SK-N-SH (cell line): ENCODE measurements at regions not wholly inside any gene's neighbourhood (a gene's known extent, or its start where the extent isn't known, plus 50 kb on each side); places are given as distances from the start of the nearest gene placed in this dataset.

Source experiments
- CTCF ChIA-PET: fragments of 300-600, 350-600 bp; formaldehyde crosslinking; extraction: SDS; loops from one replicate; lab custom pipeline; 2021; lab: Yijun Ruan, JAX
- POLR2A ChIA-PET: fragments of 350-600 bp; sonication (Branson Sonifier 250); formaldehyde crosslinking; extraction: SDS; loops from one replicate; lab custom pipeline; 2020; ENCODE audit warnings: antibody characterized with exemption, inconsistent platforms; lab: Yijun Ruan, JAX
- DNase-seq: peaks from one replicate; pipeline ENCODE4 v3.0.0; 2012
- H2AFZ ChIP-seq: fragments of 200-600 bp; sonication (generic); 2 replicates; pipeline ENCODE4 v1.8.1; 2016; ENCODE audit warnings: antibody characterized with exemption, mild to moderate bottlenecking, low read depth
- H3F3A ChIP-seq: fragments of 200-600 bp; sonication (generic); replicated peaks from 2 replicates; pipeline ENCODE3; 2016; ENCODE audit warnings: antibody characterized with exemption, mild to moderate bottlenecking; ENCODE audit not compliant: insufficient read depth
- H3K27ac ChIP-seq, 2 experiments: fragments of 200-500 bp in 1 of 2; fragments of 200-600 bp in 1 of 2; sonication (Bioruptor generic) in 1 of 2; sonication (generic), shearing (Covaris generic) in 1 of 2; 2 replicates each; pipeline versions ENCODE4 v1.5.1 to v1.6.1; 2014 to 2016; ENCODE audit warnings: low read depth in 2 of 2, inconsistent platforms in 1 of 2, low read length in 1 of 2, mild to moderate bottlenecking in 1 of 2, mixed read lengths in 1 of 2
- H3K27me3 ChIP-seq: fragments of 200-600 bp; sonication (generic), shearing (Covaris generic); 2 replicates; pipeline ENCODE4 v1.6.1; 2016; ENCODE audit warnings: mixed run types; ENCODE audit not compliant: insufficient read depth
- H3K36me3 ChIP-seq, 2 experiments: fragments of 200-500 bp in 1 of 2; fragments of 200-600 bp in 1 of 2; sonication (Bioruptor generic) in 1 of 2; sonication (generic) in 1 of 2; replicated peaks in 1 of 2; 2 replicates each; pipeline versions ENCODE3 to v1.5.1; 2014 to 2016; ENCODE audit warnings: low read length in 1 of 2, mild to moderate bottlenecking in 1 of 2; ENCODE audit not compliant: insufficient read depth in 2 of 2, control insufficient read depth in 1 of 2
- H3K4me1 ChIP-seq, 2 experiments: fragments of 200-500 bp in 1 of 2; fragments of 200-600 bp in 1 of 2; sonication (Bioruptor generic) in 1 of 2; sonication (generic), shearing (Covaris generic) in 1 of 2; 2 replicates each; pipeline versions ENCODE4 v1.5.1 to v1.6.1; 2014 to 2016; ENCODE audit warnings: low read depth in 1 of 2, low read length in 1 of 2, mixed run types in 1 of 2; ENCODE audit not compliant: insufficient read depth in 2 of 2, control insufficient read depth in 1 of 2
- H3K4me2 ChIP-seq: fragments of 200-600 bp; sonication (generic), shearing (Covaris generic); 2 replicates; pipeline ENCODE4 v1.6.1; 2017; ENCODE audit warnings: mixed run types
- H3K4me3 ChIP-seq, 2 experiments: fragments of 200-500 bp in 1 of 2; fragments of 200-600 bp in 1 of 2; sonication (Bioruptor generic) in 1 of 2; sonication (generic), shearing (Covaris generic) in 1 of 2; 2 replicates each; pipeline versions ENCODE4 v1.5.1 to v1.8.1; 2014 to 2016; ENCODE audit warnings: low read depth in 2 of 2, inconsistent platforms in 1 of 2, low read length in 1 of 2, mild to moderate bottlenecking in 1 of 2, mixed read lengths in 1 of 2, moderate library complexity in 1 of 2
- H3K79me2 ChIP-seq: fragments of 200-600 bp; sonication (generic); 2 replicates; pipeline ENCODE4 v1.8.1; 2017; ENCODE audit warnings: mild to moderate bottlenecking; ENCODE audit not compliant: insufficient read depth
- H3K9ac ChIP-seq: fragments of 200-600 bp; sonication (generic); 2 replicates; pipeline ENCODE4 v1.6.1; 2017; ENCODE audit warnings: mixed run types
- H3K9me2 ChIP-seq: fragments of 200-600 bp; sonication (generic); 2 replicates; pipeline ENCODE4 v1.6.1; 2017; ENCODE audit warnings: mixed run types
- H3K9me3 ChIP-seq: fragments of 200-600 bp; sonication (generic); 2 replicates; pipeline ENCODE4 v1.6.1; 2017; ENCODE audit warnings: mixed run types, mild to moderate bottlenecking, moderate library complexity
- H4K20me1 ChIP-seq: fragments of 200-600 bp; sonication (generic); 2 replicates; pipeline ENCODE4 v1.6.1; 2017; ENCODE audit warnings: mild to moderate bottlenecking, mixed run types; ENCODE audit not compliant: insufficient read depth
- ELF1 ChIP-seq: IDR thresholded peaks from 2 replicates; pipeline ENCODE4 v1.4.0; 2012
- EP300 ChIP-seq, 2 experiments: IDR thresholded peaks; 2 replicates each; pipeline versions ENCODE4 v1.4.0 to v1.6.1; 2012; ENCODE audit warnings: borderline replicate concordance in 1 of 2, low read depth in 1 of 2, low read length in 1 of 2
- EZH2phosphoT487 ChIP-seq: fragments of 200-600 bp; sonication (generic); IDR thresholded peaks from 2 replicates; pipeline ENCODE4 v1.6.1; 2017; ENCODE audit warnings: low read depth, mixed run types, mild to moderate bottlenecking, antibody characterized with exemption, moderate library complexity, borderline replicate concordance
- FOSL2 ChIP-seq: IDR thresholded peaks from 2 replicates; pipeline ENCODE4 v1.4.0; 2012; ENCODE audit warnings: low read depth, mild to moderate bottlenecking, moderate library complexity, borderline replicate concordance
- FOXJ3 ChIP-seq: sonication (generic); formaldehyde crosslinking; IDR thresholded peaks from 2 replicates; pipeline ENCODE4 v1.5.1; 2020; ENCODE audit warnings: mild to moderate bottlenecking, missing genetic modification reagents
- FOXM1 ChIP-seq: IDR thresholded peaks from 2 replicates; pipeline ENCODE4 v1.4.0; 2012; ENCODE audit warnings: low read depth, mild to moderate bottlenecking
- GABPA ChIP-seq: IDR thresholded peaks from 2 replicates; pipeline ENCODE4 v1.4.0; 2012; ENCODE audit warnings: low read depth, mild to moderate bottlenecking
- MEF2A ChIP-seq: IDR thresholded peaks from 2 replicates; pipeline ENCODE4 v1.4.0; 2012; ENCODE audit warnings: low read depth, borderline replicate concordance
- MXI1 ChIP-seq: IDR thresholded peaks from 2 replicates; pipeline ENCODE4 v1.6.1; 2012; ENCODE audit warnings: mild to moderate bottlenecking, low read depth, low read length, improper control_type of control experiment
- NRF1 ChIP-seq: IDR thresholded peaks from 2 replicates; pipeline ENCODE4 v1.6.1; 2012; ENCODE audit warnings: low read depth, mild to moderate bottlenecking, low read length
- PBX3 ChIP-seq: IDR thresholded peaks from 2 replicates; pipeline ENCODE4; 2012
- RAD21 ChIP-seq: IDR thresholded peaks from 2 replicates; pipeline ENCODE4 v1.6.1; 2012; ENCODE audit warnings: mild to moderate bottlenecking, low read length
- TAF1 ChIP-seq: IDR thresholded peaks from 2 replicates; pipeline ENCODE4 v1.6.1; 2012; ENCODE audit warnings: low read depth, mild to moderate bottlenecking, low read length, moderate library complexity, borderline replicate concordance
- TCF12 ChIP-seq: IDR thresholded peaks from 2 replicates; pipeline ENCODE4 v1.4.0; 2012
- TEAD4 ChIP-seq: IDR thresholded peaks from 2 replicates; pipeline ENCODE4 v1.4.0; 2012; ENCODE audit warnings: mild to moderate bottlenecking, borderline replicate concordance; ENCODE audit not compliant: insufficient read depth
- YY1 ChIP-seq: IDR thresholded peaks from 2 replicates; pipeline ENCODE4 v1.4.0; 2012; ENCODE audit warnings: low read depth, mild to moderate bottlenecking
- ZBTB33 ChIP-seq: IDR thresholded peaks from 2 replicates; pipeline ENCODE4 v1.4.0; 2012; ENCODE audit warnings: low read depth, borderline replicate concordance
- WGBS: methylation state at CpG from one replicate; pipeline ENCODE4 v1.1.6; 2017; ENCODE audit warnings: low lambda C conversion rate; 5-methylcytosine and 5-hydroxymethylcytosine counted together
- TF ChIP-seq, protein P1 (sequence below): fragments of 200-600 bp; sonication (generic); IDR thresholded peaks from 2 replicates; pipeline ENCODE4 v1.6.1; 2017; ENCODE audit warnings: antibody characterized with exemption, mild to moderate bottlenecking, moderate library complexity
- TF ChIP-seq, protein P2 (sequence below): fragments of 150-350 bp; IDR thresholded peaks from 2 replicates; pipeline ENCODE4 v1.6.1; 2017; ENCODE audit warnings: antibody characterized with exemption, low read length, low read depth, borderline replicate concordance

GRCh38 chr5:2489306-2489705 is 262.2 kb downstream of the IRX2 start:
- CTCF ChIA-PET, result no interaction called here
- Histone ChIP-seq H3K27me3 (no peaks in the 10 kb centered on the region), H3K9me3 (no peaks in the 10 kb centered on the region), H3K27ac (no peak overlapping the region), H3F3A (no peaks in the 10 kb centered on the region), H3K4me3 (no peak overlapping the region), H3K4me1 (no peaks in the 10 kb centered on the region), H2AFZ (no peak overlapping the region), H3K36me3 (no peaks in the 10 kb centered on the region), H3K4me2 (no peak overlapping the region), H4K20me1 (no peaks in the 10 kb centered on the region), H3K79me2 (no peaks in the 10 kb centered on the region), H3K9ac (no peak overlapping the region), H3K9me2 (no peaks in the 10 kb centered on the region)
- no peak for DNase-seq
- WGBS, result 0% methylated on average over 9 of the region's 10 CpGs
- TF ChIP-seq RAD21, result no peak
- TF ChIP-seq, protein P1, sequence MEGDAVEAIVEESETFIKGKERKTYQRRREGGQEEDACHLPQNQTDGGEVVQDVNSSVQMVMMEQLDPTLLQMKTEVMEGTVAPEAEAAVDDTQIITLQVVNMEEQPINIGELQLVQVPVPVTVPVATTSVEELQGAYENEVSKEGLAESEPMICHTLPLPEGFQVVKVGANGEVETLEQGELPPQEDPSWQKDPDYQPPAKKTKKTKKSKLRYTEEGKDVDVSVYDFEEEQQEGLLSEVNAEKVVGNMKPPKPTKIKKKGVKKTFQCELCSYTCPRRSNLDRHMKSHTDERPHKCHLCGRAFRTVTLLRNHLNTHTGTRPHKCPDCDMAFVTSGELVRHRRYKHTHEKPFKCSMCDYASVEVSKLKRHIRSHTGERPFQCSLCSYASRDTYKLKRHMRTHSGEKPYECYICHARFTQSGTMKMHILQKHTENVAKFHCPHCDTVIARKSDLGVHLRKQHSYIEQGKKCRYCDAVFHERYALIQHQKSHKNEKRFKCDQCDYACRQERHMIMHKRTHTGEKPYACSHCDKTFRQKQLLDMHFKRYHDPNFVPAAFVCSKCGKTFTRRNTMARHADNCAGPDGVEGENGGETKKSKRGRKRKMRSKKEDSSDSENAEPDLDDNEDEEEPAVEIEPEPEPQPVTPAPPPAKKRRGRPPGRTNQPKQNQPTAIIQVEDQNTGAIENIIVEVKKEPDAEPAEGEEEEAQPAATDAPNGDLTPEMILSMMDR, result no peak
- TF ChIP-seq TAF1, result no peak
- no peak for TF ChIP-seq ELF1
- no peak for TF ChIP-seq FOXJ3
- no peak for TF ChIP-seq FOXM1
- TF ChIP-seq YY1, result no peak
- no peak for TF ChIP-seq TEAD4
- no peak for TF ChIP-seq NRF1
- TF ChIP-seq PBX3, result no peak
- TF ChIP-seq MXI1, result no peak
- no peak for TF ChIP-seq EZH2phosphoT487
- TF ChIP-seq, protein P2, sequence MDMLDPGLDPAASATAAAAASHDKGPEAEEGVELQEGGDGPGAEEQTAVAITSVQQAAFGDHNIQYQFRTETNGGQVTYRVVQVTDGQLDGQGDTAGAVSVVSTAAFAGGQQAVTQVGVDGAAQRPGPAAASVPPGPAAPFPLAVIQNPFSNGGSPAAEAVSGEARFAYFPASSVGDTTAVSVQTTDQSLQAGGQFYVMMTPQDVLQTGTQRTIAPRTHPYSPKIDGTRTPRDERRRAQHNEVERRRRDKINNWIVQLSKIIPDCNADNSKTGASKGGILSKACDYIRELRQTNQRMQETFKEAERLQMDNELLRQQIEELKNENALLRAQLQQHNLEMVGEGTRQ, result no peak
- no peak for TF ChIP-seq EP300 (IDR thresholded peaks at IDR 0.05; ENCODE audit: borderline replicate concordance in 1 of 2, low read depth in 1 of 2, low read length in 1 of 2)
- TF ChIP-seq FOSL2, result no peak
- TF ChIP-seq TCF12, result no peak
- POLR2A ChIA-PET, result no interaction called here

DNA sequence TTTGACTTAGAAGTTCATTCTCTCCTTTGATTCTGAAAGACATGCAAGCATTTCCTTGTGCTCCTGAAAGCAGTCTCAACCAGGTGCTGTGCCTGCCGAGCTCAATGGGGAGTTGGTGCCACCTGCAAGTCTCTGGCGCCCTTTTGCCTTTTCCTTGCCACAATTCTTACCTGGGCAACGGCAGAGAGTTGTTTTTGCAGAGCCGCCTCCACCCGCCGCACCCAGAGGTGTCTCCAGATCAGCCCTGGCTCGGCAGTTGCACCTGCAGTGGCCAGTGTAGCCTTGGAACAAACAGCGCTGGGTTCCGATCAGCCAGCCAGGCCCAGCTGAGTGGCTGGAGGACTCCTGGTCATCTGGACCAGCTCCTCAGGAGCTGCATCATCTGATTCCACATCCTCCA is 262.9 kb downstream of the IRX2 start:
- WGBS, result 0% methylated on average over 4 of the region's 9 CpGs
- Histone ChIP-seq H3K4me2 (no peak overlapping the region), H2AFZ (no peak overlapping the region), H3K9ac (no peak overlapping the region), H3K79me2 (no peaks in the 10 kb centered on the region), H3K4me1 (no peaks in the 10 kb centered on the region), H3K4me3 (no peak overlapping the region), H3F3A (no peaks in the 10 kb centered on the region), H3K36me3 (no peaks in the 10 kb centered on the region), H4K20me1 (no peaks in the 10 kb centered on the region), H3K27ac (no peak overlapping the region), H3K9me3 (no peaks in the 10 kb centered on the region), H3K9me2 (no peaks in the 10 kb centered on the region), H3K27me3 (no peaks in the 10 kb centered on the region)
- no peak for DNase-seq
- ChIA-PET POLR2A (no interaction called here), CTCF (no interaction called here)
- no peak for TF ChIP-seq YY1
- TF ChIP-seq ZBTB33, result no peak
- TF ChIP-seq GABPA, result no peak
- TF ChIP-seq, protein P2, result no peak
- no peak for TF ChIP-seq MEF2A
